H1 (cell line): ENCODE measurements at regions not wholly inside any gene's neighbourhood (a gene's known extent, or its start where the extent isn't known, plus 50 kb on each side); places are given as distances from the start of the nearest gene placed in this dataset.

ENCODE experiments used
- EGR1 ChIP-seq: IDR thresholded peaks from 2 replicates; pipeline ENCODE4 v1.6.1; 2011; ENCODE audit warnings: low read depth, low read length, borderline replicate concordance
- SIX5 ChIP-seq: IDR thresholded peaks from 2 replicates; pipeline ENCODE4 v1.6.1; 2011; ENCODE audit warnings: mild to moderate bottlenecking, low read depth, low read length
- SP1 ChIP-seq: IDR thresholded peaks from 2 replicates; pipeline ENCODE4 v1.6.1; 2011; ENCODE audit warnings: low read depth, low read length
- TBP ChIP-seq: IDR thresholded peaks from 2 replicates; pipeline ENCODE4 v1.6.1; 2011; ENCODE audit warnings: low read depth, low read length, improper control_type of control experiment

DNA sequence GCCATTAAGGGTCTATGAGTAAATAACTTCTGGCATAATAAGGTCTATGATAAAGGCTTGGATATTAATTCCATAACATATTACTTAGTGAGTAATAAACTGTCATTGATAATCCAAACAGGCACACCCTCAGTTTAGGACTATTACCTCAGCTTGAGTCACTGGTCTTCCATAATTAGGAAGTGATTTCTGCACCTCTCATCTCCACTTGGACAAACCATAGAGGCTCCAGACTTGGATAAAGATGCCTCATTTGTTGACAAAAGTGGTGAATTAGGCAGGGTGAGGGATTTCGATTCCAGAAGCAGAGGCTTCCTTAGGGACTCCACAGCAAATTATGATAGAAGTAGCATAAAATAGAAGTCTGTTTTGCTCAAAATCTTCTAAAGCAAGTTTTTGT lies 127.5 kb upstream of the MTAP start (continued):
- TF ChIP-seq TBP = no peak
- TF ChIP-seq EGR1 = no peak
- TF ChIP-seq SP1 = no peak
- TF ChIP-seq SIX5 = no peak
